Stimulated activated CD8-positive, alpha-beta memory T cell treated with anti-CD3 and anti-CD28 coated beads, Interleukin-12 subunit alpha, Interleukin-12 subunit beta, amount 100 ng/mL, for 4 hours (primary cell): ENCODE measurements at regions not wholly inside any gene's neighbourhood (a gene's known extent, or its start where the extent isn't known, plus 50 kb on each side); places are given as distances from the start of the nearest gene placed in this dataset.

Experiments used
- DNase-seq: peaks from one replicate; pipeline ENCODE4 v3.0.0-alpha.2; 2020; ENCODE audit warnings: low read depth

GRCh38 chr9:79145442-79145841 lies 426.3 kb upstream of the TLE4 start:
- no peak for DNase-seq

GRCh38 chr9:79149585-79149984 lies 422.2 kb upstream of the TLE4 start:
- DNase-seq: no peak

DNA sequence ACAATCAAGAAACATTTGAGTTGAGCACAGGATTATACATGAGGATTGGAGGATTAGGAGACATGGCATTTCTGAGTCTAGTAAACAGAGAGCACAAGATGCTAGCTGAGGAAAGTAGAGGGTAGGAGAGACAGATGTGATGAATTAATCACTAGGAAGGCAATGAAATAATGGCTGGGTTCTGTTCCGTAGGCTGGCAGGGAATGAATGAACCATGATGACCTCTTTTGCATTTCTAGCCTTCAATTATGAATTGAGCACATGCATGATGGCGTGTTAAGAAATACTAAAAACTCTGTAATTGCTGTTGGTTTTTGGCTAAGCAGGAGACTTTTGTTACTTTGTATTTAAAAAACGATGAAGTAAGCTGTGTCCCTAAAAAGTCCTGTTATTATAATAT lies 420.0 kb upstream of the TLE4 start:
- DNase-seq: no peak

- DNase-seq: no peak
These were observed 419.5 kb upstream of the TLE4 start for GRCh38 chr9:79152306-79152705.

GRCh38 chr9:79154806-79155205 lies 417.0 kb upstream of the TLE4 start:
- DNase-seq: no peak

DNA sequence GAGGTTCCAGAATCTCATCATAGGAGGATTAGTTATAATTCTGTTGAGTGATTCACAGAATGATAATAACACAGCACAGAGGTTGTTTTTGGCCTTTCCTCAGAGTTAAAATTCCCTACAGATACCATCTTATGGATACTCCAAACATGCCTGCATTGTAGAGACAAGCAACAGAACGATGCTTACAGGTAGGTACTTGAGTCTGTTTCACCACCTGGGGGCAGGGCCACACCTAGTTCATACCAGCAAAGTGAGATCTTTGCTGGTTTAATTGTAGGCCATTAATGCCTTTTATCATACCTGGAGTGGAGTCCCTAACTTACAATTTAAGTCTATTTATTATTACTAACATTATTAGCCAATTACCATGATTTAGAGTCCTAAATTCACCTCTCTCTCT lies 416.5 kb upstream of the TLE4 start:
- no peak for DNase-seq

DNA sequence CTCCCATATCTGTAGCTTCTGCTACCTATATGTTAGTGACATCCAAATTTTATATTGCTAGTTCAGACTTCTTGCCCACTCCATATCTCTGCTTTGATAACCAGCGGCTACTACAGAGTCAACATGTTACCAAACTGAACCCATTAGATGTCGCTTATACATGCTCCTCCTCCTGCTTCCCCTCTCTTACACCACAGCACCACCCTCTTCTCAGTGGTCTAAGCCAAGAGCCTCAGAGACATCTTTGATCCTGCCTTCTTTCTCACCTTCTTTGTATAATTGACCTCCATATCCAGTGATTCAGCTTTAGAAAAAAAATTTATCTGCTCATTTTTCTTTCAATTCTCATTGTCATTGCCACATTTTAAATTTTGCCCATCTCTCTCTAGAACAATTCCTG lies 408.2 kb upstream of the TLE4 start:
- DNase-seq: no peak

DNA sequence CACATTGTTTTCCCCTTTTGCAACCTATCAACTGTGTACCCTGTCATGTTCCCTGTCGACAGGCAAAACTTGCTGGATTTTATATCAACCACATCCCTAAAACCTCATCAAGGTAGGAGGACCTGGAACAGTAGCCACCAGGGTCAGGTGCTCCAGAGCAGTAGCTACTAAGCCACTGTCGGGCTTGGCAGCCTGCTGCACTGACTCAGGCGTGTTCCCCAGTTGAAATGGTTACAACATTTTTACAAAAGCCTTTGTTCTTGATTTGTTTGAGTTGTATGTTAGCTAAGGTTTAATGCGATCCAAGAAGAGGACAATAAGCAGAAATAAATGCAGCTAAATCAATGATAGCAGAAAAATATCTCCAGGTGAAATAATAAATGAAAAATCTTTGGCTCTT lies 407.4 kb upstream of the TLE4 start:
- no peak for DNase-seq

DNA sequence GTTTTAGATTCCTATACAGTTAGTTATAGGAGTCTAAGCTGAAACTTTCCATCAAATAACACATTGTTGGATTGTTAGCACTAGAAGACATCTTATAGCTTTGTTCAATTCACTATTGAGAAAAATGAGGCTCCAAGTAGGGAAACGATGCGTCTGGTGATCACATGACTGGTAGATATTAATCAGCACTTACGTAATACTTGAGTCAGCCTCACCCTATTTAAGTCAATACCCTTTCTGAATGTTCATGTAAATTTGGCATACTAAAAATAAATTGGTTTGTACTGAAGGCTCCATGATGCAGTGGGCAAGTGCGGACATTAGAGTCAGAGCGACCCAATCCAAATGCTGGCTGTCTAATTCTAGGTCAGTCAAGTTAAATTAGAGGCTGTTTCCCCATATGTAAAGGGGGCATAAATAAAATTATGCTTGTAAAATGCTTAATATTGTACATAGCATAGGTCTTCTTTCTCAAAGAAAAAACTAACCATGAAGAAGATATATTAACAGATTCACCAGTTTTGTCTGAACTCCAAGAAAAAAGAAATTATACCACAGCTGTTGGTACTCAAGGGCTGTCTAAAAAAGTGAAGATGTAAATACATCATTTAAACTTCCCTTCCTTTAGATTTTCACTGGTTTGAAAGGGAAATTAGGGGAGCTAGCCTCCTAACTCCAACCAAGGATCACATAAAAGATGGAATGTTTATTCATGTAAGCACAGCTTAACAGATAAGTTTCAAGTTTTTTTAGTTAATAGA lies 406.6 kb upstream of the TLE4 start:
- no peak for DNase-seq

DNA sequence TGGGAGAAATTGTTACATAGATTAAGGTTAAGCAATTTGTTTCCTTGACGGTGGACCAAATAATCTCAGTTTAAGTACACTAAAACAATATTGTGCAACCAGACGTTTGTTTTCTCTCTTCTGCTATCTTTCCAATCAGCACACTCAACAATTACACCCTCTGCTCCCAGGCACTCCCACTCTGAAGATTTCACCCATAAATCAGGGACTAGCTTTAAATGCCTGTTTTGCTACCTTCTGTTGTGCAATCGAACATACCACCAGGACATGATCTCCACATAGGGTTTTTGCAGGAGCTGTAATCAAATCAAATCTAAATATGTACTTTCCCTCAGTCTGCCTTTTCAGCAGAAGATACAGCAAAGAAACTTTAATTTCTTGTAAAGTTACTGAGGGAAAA lies 405.8 kb upstream of the TLE4 start:
- DNase-seq: no peak

DNA sequence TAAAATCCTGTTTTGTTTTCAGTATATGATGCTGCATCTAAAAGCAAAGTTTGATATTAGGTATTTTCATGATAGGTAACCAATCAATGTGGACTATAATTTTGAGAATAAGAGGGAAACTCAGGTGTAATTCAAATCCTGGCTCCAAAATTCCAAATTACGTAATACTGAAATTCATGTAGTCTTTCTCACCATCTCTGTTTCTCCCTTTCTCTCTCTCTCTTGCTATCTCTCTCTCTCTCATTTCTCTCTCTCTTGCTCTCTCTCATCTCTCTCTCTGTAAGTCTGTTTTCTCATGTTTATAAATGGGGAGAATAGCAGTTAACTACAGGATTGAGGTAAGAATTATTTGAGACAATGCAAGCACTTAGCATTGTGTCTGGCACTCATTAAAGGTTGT lies 401.1 kb upstream of the TLE4 start:
- no peak for DNase-seq

DNA sequence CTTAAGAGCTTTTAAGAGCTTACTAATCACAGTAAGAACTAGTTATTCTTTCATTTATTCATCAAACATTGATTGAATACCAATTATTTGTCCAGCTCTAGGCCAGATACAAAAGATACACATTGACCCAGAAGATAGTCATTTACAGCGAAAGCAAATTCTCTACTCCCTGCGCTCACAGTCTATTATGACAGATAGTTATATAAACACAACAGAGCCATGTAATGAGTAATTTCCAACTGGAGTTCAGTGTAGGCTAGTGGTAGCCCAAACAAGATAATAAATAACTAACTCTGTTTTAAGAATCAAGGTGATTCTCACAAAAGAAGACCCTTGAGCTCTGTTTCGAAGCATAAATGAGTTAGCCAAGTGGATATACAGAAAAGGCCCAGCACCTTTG lies 397.8 kb upstream of the TLE4 start:
- DNase-seq: no peak

- DNase-seq: no peak
These were observed 395.6 kb upstream of the TLE4 start for GRCh38 chr9:79176014-79176697.

DNA sequence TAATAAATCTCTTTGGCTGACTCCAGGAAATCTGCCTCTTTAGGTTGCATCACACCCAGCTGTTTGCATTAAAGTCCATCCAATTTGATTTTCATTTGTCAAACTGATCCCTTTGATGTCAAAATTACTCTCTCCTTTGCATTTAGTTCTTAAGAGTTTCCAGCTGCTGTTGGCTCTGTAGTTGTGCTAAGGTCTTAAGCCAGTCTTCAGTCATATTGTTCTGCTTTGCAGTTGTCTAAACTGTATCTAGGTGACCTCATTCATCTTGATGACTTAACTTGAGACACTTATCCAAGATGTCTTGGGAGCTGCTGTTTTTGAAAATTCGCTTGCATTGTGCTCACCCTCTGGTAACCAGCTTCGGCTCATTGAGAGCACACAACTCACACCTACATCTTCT lies 386.9 kb upstream of the TLE4 start:
- no peak for DNase-seq

- DNase-seq: no peak
These were observed 385.9 kb upstream of the TLE4 start for GRCh38 chr9:79185866-79186265.

DNA sequence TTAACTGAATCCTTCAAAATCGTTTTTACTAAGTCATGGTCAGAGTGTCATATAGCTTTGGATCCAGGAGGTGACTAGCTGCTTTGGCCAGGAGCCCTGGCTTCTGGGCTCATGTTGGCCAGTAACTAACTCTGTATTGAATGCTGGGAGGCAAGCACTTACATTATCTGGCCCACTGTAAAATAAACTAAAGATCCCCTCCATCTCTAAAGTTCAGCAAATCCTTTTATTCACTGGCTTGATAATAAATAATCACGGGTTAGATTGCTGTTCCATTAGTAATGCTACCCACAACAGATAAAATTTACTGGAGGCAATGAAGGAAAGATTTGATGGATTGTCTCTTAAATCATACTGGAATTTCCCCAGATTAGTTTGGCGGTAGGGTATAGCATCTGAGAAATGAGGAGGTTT lies 382.2 kb upstream of the TLE4 start:
- DNase-seq: no peak

- DNase-seq: no peak
These were observed 378.8 kb upstream of the TLE4 start for GRCh38 chr9:79193001-79193400.

DNA sequence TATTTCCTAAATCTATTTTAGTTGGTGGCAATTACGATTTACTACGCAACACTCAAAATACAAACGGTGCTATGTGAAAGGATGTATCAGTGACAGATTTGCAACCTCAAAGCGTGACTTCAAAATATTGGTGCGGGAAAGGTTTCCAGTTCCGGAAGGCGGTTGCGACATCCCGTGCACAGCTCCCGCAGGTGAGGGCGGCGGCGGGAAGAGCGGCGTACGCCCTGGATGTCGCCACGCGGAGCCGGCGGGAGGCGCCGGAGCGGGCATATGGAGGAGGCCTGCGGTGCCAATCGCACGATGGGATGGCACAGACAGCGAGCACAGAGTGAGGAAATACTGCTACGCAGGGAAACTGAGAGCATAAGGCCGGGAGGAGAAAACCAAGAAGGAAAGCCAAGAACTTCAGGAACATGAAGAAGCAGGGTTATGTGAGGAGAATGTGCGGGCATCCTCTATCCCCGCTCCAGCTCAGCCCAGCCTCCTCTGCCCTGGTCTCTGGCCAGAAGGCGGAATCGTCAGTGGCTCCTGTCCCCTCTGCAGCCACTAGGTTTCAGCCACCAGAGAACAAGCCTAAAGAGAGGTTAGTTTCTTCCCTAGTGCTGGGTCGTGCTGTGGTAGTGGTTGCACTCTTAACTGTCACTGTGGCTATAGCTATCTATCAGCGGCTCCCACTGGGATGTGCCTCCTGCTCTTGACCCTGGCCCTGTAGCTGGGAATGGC lies 378.1 kb upstream of the TLE4 start:
- no peak for DNase-seq

DNA sequence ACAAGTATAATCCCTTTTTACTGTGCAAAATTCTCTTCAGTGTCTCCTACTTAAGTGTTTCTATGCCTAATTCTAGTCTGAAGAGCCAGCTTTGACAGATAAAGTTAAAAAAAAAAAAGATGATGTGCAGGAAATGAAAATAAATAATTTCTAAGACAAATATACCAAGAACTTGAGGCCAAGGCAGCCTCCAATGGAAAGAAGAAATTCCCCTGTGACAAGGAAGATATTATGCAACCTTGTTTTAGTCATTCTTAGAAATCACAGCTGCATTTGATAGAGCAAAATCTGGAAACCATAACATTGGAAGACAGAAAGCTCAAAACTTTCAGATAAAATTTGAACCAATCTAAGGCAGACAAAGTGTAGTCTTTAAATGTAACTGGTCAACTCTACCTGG lies 375.9 kb upstream of the TLE4 start:
- DNase-seq: no peak

DNA sequence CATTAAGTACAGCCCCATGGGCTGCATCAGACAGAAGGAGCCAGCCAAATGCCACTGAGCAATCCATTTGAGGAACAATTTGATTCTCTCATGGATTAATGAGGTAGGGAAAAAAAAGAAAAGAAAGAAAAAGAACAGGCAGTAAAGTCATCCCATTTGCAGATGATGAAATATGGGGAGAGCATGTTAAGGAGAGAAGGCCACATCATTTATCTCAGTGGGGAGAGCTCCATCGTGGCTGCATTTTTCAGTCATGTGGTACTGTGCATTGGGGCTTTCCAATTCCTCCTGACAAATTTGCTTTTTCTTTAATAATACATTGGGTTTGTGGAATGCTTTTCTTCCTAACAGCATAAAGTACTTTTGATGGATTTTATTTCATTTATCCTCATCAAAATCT lies 375.2 kb upstream of the TLE4 start:
- DNase-seq: no peak

DNA sequence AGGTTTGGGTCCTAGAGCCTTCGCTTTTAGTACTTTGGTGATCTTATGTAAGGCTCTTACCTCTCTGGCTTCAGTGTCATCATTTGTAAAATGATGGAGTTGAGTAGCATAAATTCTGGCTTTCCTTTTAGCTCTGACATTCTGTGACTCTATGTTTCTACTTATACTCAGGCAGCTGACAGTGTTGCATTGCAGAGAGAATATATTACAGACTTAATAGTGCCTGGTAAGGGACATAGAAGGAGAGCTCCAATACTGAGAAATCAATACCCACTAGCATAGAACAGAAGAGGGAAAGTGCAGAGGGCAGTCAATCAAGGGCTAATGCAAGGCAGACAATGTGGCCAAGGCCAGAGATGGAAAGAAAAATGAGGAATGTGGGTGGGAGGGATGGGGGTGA lies 371.4 kb upstream of the TLE4 start:
- no peak for DNase-seq

DNA sequence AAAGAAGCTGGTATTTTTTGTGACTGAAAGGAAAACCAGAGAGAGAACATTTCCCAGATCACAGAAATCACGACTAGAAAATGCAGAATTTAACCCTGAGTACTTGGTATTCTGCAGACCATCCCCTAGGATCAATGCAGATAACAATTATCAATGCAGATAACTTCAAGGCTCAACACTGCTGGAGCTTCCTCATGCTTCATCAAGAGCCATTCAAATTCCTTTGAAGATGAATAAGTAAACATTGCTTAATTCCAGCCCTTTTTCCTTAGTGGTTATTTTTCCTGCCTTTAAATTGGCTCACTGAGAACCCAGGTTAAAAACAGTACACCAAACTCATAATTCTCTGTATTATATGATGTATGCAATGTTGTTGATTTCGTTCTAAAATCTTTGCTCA lies 370.1 kb upstream of the TLE4 start:
- DNase-seq: no peak

GRCh38 chr9:79208791-79209396 lies 362.9 kb upstream of the TLE4 start:
- no peak for DNase-seq
